Liver (tissue), 3 donors: ENCODE measurements at regions not wholly inside any gene's neighbourhood (a gene's known extent, or its start where the extent isn't known, plus 50 kb on each side); places are given as distances from the start of the nearest gene placed in this dataset.

ENCODE experiments used
- GABPA ChIP-seq, 2 donors: IDR thresholded peaks in 1 of 2; conservative IDR thresholded peaks in 1 of 2; 2 replicates each; pipeline ENCODE4 v1.6.1; 2016; ENCODE audit warnings: antibody characterized with exemption in 2 of 2, mild to moderate bottlenecking in 1 of 2, moderate library complexity in 1 of 2
- MAX ChIP-seq: IDR thresholded peaks from 2 replicates; pipeline ENCODE4 v1.6.1; 2016; ENCODE audit warnings: antibody characterized with exemption
- TF ChIP-seq, protein P1 (sequence below): fragments of 150-350 bp; IDR thresholded peaks from 2 replicates; pipeline ENCODE4 v1.5.1; 2017; ENCODE audit warnings: improper control_type of control experiment, low read depth, low read length; ENCODE audit not compliant: missing input control
- donor health status: healthy.
- donor health status: healthy.

DNA sequence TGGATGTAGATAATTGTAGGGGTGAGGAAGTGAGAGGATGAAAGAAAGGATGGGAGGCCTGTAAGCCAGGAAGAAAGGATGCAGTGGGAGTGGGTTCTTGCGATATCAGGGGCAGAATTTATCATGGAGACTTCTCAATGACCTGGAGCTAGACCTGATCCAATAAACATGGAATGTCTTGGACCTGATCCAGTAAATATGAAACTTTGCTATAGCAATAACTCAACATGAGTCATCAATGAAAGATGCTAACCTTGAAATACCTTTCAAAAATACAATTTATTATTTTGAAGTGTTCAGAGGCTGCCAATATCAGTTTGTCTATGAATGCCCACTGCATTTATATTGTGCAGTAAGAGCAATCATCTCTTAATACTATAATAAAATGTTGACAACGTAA is 279.5 kb downstream of the POU4F1 start:
- TF ChIP-seq MAX (no peak), GABPA (IDR thresholded peaks at IDR 0.05 in 1 of 2, conservative IDR thresholded peaks at IDR 0.05 in 1 of 2) (no peak)
- TF ChIP-seq, protein P1, sequence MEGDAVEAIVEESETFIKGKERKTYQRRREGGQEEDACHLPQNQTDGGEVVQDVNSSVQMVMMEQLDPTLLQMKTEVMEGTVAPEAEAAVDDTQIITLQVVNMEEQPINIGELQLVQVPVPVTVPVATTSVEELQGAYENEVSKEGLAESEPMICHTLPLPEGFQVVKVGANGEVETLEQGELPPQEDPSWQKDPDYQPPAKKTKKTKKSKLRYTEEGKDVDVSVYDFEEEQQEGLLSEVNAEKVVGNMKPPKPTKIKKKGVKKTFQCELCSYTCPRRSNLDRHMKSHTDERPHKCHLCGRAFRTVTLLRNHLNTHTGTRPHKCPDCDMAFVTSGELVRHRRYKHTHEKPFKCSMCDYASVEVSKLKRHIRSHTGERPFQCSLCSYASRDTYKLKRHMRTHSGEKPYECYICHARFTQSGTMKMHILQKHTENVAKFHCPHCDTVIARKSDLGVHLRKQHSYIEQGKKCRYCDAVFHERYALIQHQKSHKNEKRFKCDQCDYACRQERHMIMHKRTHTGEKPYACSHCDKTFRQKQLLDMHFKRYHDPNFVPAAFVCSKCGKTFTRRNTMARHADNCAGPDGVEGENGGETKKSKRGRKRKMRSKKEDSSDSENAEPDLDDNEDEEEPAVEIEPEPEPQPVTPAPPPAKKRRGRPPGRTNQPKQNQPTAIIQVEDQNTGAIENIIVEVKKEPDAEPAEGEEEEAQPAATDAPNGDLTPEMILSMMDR, result no peak
